Activated CD4-positive, CD25-positive, alpha-beta regulatory T cell treated with anti-CD3 and anti-CD28 coated beads, Interleukin-2, amount 50 U/mL, for 16 hours (primary cell): ENCODE measurements at regions not wholly inside any gene's neighbourhood (a gene's known extent, or its start where the extent isn't known, plus 50 kb on each side); places are given as distances from the start of the nearest gene placed in this dataset.

Source experiments
- DNase-seq: peaks from one replicate; pipeline ENCODE4 v3.0.0-alpha.2; 2020; ENCODE audit warnings: low read depth, low spot score

- no peak for DNase-seq
Measured at GRCh38 chr7:382043-382400, 92.1 kb downstream of the FOXL3 start.

- no peak for DNase-seq
Measured at GRCh38 chr7:386385-386784, 96.4 kb downstream of the FOXL3 start.

- no peak for DNase-seq
Measured at GRCh38 chr7:387132-388022, 97.4 kb downstream of the FOXL3 start.

GRCh38 chr7:388023-388960 lies 98.3 kb downstream of the FOXL3 start:
- no peak for DNase-seq

GRCh38 chr7:388961-389701 lies 99.2 kb downstream of the FOXL3 start:
- no peak for DNase-seq

GRCh38 chr7:389911-390601 lies 100.1 kb downstream of the FOXL3 start:
- no peak for DNase-seq

- no peak for DNase-seq
Measured at GRCh38 chr7:390761-391410, 100.9 kb downstream of the FOXL3 start.

- DNase-seq: no peak
Measured at GRCh38 chr7:391411-391951, 101.5 kb downstream of the FOXL3 start.

GRCh38 chr7:391961-392524 lies 102.1 kb downstream of the FOXL3 start:
- no peak for DNase-seq

- no peak for DNase-seq
Measured at GRCh38 chr7:392822-393221, 102.9 kb downstream of the FOXL3 start.

GRCh38 chr7:395643-396042 lies 105.7 kb downstream of the FOXL3 start:
- no peak for DNase-seq

- no peak for DNase-seq
Measured at GRCh38 chr7:398888-399287, 108.9 kb downstream of the FOXL3 start.

- DNase-seq: no peak
Measured at GRCh38 chr7:400901-401485, 111.0 kb downstream of the FOXL3 start.

- DNase-seq: no peak
Measured at GRCh38 chr7:401495-401894, 111.5 kb downstream of the FOXL3 start.

- no peak for DNase-seq
Measured at GRCh38 chr7:404812-405488, 114.7 kb downstream of the PDGFA start.

- no peak for DNase-seq
Measured at GRCh38 chr7:405489-406211, 114.0 kb downstream of the PDGFA start.

GRCh38 chr7:407721-408539 lies 111.7 kb downstream of the PDGFA start:
- DNase-seq: no peak
